OCI-LY7 (cell line): ENCODE measurements at regions not wholly inside any gene's neighbourhood (a gene's known extent, or its start where the extent isn't known, plus 50 kb on each side); places are given as distances from the start of the nearest gene placed in this dataset.

ENCODE experiments used
- BruUV-seq: library from RNA; stranded (reverse); fragments of 400-500 nt; replicated peaks from 2 replicates; lab custom pipeline; 2021; lab: Mats Ljungman, UMichigan
- CTCF ChIA-PET: fragments of 300-600 bp; sonication (Branson Sonifier 250); formaldehyde crosslinking; loops from one replicate; lab custom pipeline; 2022; ENCODE audit warnings: antibody characterized with exemption; ENCODE audit not compliant: unreplicated experiment; lab: Charles Lee
- POLR2A ChIA-PET: fragments of 300-600 bp; sonication (Branson Sonifier 250); formaldehyde crosslinking; loops from one replicate; lab custom pipeline; 2022; ENCODE audit warnings: antibody characterized with exemption; lab: Charles Lee
- DNase-seq: peaks from one replicate; pipeline ENCODE4 v3.0.0-alpha.2; 2015; ENCODE audit warnings: low spot score
- H2AFZ ChIP-seq: fragments of 200-600 bp; sonication (generic), shearing (Covaris generic); 2 replicates; pipeline ENCODE4 v1.6.1; 2014; ENCODE audit warnings: mild to moderate bottlenecking, antibody characterized with exemption, low read length, moderate library complexity
- H3K27ac ChIP-seq: fragments of 200-600 bp; sonication (generic); 2 replicates; pipeline ENCODE4 v1.5.1; 2014; ENCODE audit warnings: mixed run types, low read depth, mild to moderate bottlenecking, moderate library complexity, low read length, inconsistent platforms; ENCODE audit not compliant: poor library complexity, severe bottlenecking
- H3K36me3 ChIP-seq: fragments of 200-600 bp; sonication (generic); 2 replicates; pipeline ENCODE4 v1.6.1; 2014; ENCODE audit warnings: mild to moderate bottlenecking, antibody characterized with exemption, low read length, moderate library complexity, mixed read lengths; ENCODE audit not compliant: insufficient read depth
- H3K4me1 ChIP-seq: fragments of 200-600 bp; sonication (generic); 2 replicates; pipeline ENCODE4 v1.5.1; 2014; ENCODE audit warnings: mild to moderate bottlenecking, low read length; ENCODE audit not compliant: insufficient read depth, poor library complexity, severe bottlenecking
- H3K4me2 ChIP-seq: fragments of 200-600 bp; sonication (generic); 2 replicates; pipeline ENCODE4 v1.6.1; 2014; ENCODE audit warnings: mild to moderate bottlenecking, low read length
- H3K4me3 ChIP-seq: fragments of 200-600 bp; sonication (generic); 2 replicates; pipeline ENCODE4 v1.5.1; 2014; ENCODE audit warnings: mild to moderate bottlenecking, low read depth, low read length; ENCODE audit not compliant: poor library complexity, severe bottlenecking
- H3K79me2 ChIP-seq: fragments of 200-600 bp; sonication (generic); 2 replicates; pipeline ENCODE4 v1.6.1; 2016; ENCODE audit warnings: low read depth, mild to moderate bottlenecking, low read length, moderate library complexity, mixed read lengths; ENCODE audit not compliant: insufficient read depth
- H3K9me2 ChIP-seq: fragments of 200-600 bp; sonication (generic); 2 replicates; pipeline ENCODE4 v1.6.1; 2016; ENCODE audit warnings: mild to moderate bottlenecking, low read length, mixed read lengths; ENCODE audit not compliant: insufficient read depth
- H3K9me3 ChIP-seq: fragments of 200-600 bp; sonication (generic); 2 replicates; pipeline ENCODE4 v1.6.1; 2014; ENCODE audit warnings: mild to moderate bottlenecking, mixed run types, low read length, mixed read lengths
- H4K20me1 ChIP-seq: fragments of 200-600 bp; sonication (generic); 2 replicates; pipeline ENCODE4 v1.6.1; 2014; ENCODE audit warnings: mild to moderate bottlenecking, antibody characterized with exemption, low read length, moderate library complexity, mixed read lengths; ENCODE audit not compliant: insufficient read depth
- EZH2phosphoT487 ChIP-seq: fragments of 200-600 bp; sonication (generic); IDR thresholded peaks from 2 replicates; pipeline ENCODE4 v1.6.1; 2018; ENCODE audit warnings: low read depth, borderline replicate concordance, mild to moderate bottlenecking, mixed run types, antibody characterized with exemption, low read length, moderate library complexity, mixed read lengths
- intact Hi-C: fragments of 100-400 bp; cut with micrococcal nuclease; formaldehyde crosslinking; loops from one replicate; pipeline ENCODE4 v1.10.0; 2022; ENCODE audit not compliant: unreplicated experiment
- TF ChIP-seq, protein P1 (sequence below): fragments of 200-600 bp; sonication (generic); conservative IDR thresholded peaks from 2 replicates; pipeline ENCODE4 v1.5.1; 2014; ENCODE audit warnings: mild to moderate bottlenecking, antibody characterized with exemption, low read length, moderate library complexity, mixed read lengths

DNA sequence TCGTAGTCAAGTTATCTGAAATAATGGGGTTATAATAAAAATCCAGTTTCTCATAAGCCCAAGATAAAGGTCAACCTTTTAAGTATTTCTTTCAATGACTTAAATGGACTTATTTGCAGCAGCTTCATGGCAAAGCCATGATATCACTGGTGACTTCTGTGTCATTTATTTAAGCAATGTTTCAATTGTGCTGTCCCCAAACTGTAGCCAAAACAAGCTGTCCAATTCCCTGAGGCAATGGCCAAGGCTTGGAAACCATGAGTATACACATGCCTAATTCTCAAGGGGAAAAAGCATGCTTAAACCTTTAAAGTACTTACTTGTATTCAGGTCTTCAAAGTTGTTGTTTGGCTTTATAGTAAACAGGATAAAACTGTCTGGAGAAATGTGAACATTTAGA is 376.4 kb upstream of the TNC start:
- Histone ChIP-seq H3K4me3 (no peak overlapping the region), H2AFZ (no peak overlapping the region), H3K27ac (no peak overlapping the region), H4K20me1 (no peaks in the 10 kb centered on the region), H3K4me2 (no peak overlapping the region), H3K9me2 (no peaks in the 10 kb centered on the region), H3K36me3 (no peaks in the 10 kb centered on the region), H3K9me3 (no peaks in the 10 kb centered on the region), H3K4me1 (no peaks in the 10 kb centered on the region), H3K79me2 (no peaks in the 10 kb centered on the region)
- CTCF ChIA-PET: no interaction called here
- no TSS peak for BruUV-seq
- intact Hi-C loops: no loop called here
- POLR2A ChIA-PET: no interaction called here
- TF ChIP-seq, protein P1, sequence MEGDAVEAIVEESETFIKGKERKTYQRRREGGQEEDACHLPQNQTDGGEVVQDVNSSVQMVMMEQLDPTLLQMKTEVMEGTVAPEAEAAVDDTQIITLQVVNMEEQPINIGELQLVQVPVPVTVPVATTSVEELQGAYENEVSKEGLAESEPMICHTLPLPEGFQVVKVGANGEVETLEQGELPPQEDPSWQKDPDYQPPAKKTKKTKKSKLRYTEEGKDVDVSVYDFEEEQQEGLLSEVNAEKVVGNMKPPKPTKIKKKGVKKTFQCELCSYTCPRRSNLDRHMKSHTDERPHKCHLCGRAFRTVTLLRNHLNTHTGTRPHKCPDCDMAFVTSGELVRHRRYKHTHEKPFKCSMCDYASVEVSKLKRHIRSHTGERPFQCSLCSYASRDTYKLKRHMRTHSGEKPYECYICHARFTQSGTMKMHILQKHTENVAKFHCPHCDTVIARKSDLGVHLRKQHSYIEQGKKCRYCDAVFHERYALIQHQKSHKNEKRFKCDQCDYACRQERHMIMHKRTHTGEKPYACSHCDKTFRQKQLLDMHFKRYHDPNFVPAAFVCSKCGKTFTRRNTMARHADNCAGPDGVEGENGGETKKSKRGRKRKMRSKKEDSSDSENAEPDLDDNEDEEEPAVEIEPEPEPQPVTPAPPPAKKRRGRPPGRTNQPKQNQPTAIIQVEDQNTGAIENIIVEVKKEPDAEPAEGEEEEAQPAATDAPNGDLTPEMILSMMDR: no peak
- TF ChIP-seq EZH2phosphoT487: no peak
- DNase-seq: no peak

DNA sequence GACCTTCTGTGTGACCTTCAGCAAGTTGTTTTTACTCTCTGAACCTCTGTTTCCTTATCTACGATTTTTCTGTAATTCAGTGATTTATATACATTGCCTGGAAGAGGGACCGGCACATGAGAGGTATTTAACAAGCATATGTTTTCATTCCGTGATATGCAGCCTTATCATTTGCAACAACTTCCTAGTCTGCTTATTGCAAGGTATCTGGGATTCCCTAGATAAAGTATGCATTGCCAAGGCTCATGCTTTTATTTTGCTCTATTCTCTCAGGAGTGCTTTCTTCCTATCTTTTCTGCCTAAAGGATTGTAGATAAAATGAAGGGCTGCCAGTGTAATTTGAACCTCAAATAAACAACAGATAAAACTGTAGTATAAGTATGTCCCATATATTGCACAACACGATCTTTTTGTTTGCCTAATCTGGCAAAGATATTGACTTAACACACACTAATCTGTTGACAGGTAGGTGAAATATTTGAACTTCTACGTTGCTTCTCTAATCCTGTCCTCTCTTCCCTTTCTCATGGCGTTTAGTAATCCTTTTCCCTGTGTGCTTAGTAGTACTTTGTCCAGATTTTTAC is 377.2 kb upstream of the TNC start:
- DNase-seq: no peak
- Histone ChIP-seq H3K4me3 (no peak overlapping the region), H4K20me1 (no peaks in the 10 kb centered on the region), H3K4me2 (no peak overlapping the region), H2AFZ (no peak overlapping the region), H3K27ac (no peak overlapping the region), H3K9me2 (no peaks in the 10 kb centered on the region), H3K79me2 (no peaks in the 10 kb centered on the region), H3K9me3 (no peaks in the 10 kb centered on the region), H3K36me3 (no peaks in the 10 kb centered on the region), H3K4me1 (no peaks in the 10 kb centered on the region)
- intact Hi-C loops: no loop called here
- TF ChIP-seq, protein P1: no peak
- no peak for TF ChIP-seq EZH2phosphoT487
- ChIA-PET POLR2A (no interaction called here), CTCF (no interaction called here)
- BruUV-seq: no TSS peak

DNA sequence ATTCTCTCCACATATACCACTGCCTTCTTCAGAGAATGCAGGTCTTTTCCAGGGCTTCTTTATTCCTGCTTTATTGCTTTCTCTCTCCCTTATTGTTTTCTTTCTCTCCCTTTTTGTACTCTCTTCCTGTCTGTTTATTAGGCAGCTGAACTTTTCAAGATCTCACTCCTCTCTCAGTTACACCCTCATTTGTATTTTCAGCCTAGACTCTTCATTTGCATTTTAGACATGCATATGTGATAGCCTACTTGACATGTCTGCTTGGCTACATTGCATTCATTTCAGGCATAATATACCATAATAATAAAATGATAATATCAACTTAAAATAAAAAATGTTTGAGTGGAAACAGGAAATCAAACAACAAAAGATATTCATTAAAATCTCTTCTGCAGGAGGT is 377.9 kb upstream of the TNC start:
- no peak overlapping the region for H2AFZ ChIP-seq
- H3K9me2 ChIP-seq: no peaks in the 10 kb centered on the region
- no peaks in the 10 kb centered on the region for H3K79me2 ChIP-seq
- intact Hi-C loops: no loop called here
- CTCF ChIA-PET: no interaction called here
- H3K4me3 ChIP-seq: no peak overlapping the region
- no peak overlapping the region for H3K4me2 ChIP-seq
- no TSS peak for BruUV-seq
- no peak for TF ChIP-seq EZH2phosphoT487
- TF ChIP-seq, protein P1: no peak
- H3K9me3 ChIP-seq: no peaks in the 10 kb centered on the region
- H3K36me3 ChIP-seq: no peaks in the 10 kb centered on the region
- no peaks in the 10 kb centered on the region for H3K4me1 ChIP-seq
- H4K20me1 ChIP-seq: no peaks in the 10 kb centered on the region
- DNase-seq: no peak
- no peak overlapping the region for H3K27ac ChIP-seq
- POLR2A ChIA-PET: no interaction called here
